Muscle layer of duodenum (tissue), 2 donors: ENCODE measurements at regions not wholly inside any gene's neighbourhood (a gene's known extent, or its start where the extent isn't known, plus 50 kb on each side); places are given as distances from the start of the nearest gene placed in this dataset.

Source experiments
- H3K27ac ChIP-seq: one replicate; pipeline ENCODE4 v1.7.0; 2013; ENCODE audit warnings: mild to moderate bottlenecking, low read length
- H3K27me3 ChIP-seq: one replicate; pipeline ENCODE4 v1.7.0; 2013; ENCODE audit warnings: low read depth, mild to moderate bottlenecking, control low read depth, low read length
- H3K36me3 ChIP-seq, 2 donors: one replicate each; pipeline ENCODE4 v1.7.0; 2013; ENCODE audit warnings: low read length in 2 of 2, control low read depth in 1 of 2, mild to moderate bottlenecking in 1 of 2; ENCODE audit not compliant: insufficient read depth in 2 of 2, control insufficient read depth in 1 of 2
- H3K4me1 ChIP-seq, 2 donors: one replicate each; pipeline ENCODE4 v1.7.0; 2013; ENCODE audit warnings: low read length in 2 of 2, mild to moderate bottlenecking in 2 of 2, control low read depth in 1 of 2, moderate library complexity in 1 of 2; ENCODE audit not compliant: insufficient read depth in 2 of 2, control insufficient read depth in 1 of 2
- H3K4me3 ChIP-seq, 2 donors: one replicate each; pipeline ENCODE4 v1.7.0; 2013; ENCODE audit warnings: low read length in 2 of 2, low read depth in 1 of 2, mild to moderate bottlenecking in 1 of 2
- H3K9me3 ChIP-seq, 2 donors: one replicate each; pipeline ENCODE4 v1.7.0; 2013; ENCODE audit warnings: low read length in 2 of 2, control low read depth in 1 of 2, mild to moderate bottlenecking in 1 of 2; ENCODE audit not compliant: control insufficient read depth in 1 of 2
- donor health status: healthy.

DNA sequence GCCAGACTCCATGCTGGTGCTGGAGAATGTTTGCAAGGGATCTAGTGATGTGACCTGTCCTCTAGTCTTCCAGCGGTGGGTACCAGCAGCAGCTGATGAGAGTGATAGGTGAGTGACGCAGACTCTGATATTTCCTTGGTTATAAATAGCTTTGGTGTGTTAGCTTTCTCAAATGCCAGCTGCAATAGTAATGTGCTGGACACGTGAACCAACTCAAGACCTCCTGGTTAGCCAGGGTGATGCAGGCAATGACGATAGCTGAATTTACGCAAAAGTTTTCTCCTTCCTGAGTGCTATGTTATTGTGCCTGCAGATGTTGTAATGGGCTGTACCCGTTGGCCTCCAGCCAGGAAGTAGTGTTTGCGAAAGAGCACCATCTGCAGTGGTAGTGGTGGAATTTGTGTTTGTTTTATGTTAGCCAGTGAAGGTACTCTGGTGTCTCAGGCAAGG lies 129.5 kb downstream of the CYSLTR2 start:
- Histone ChIP-seq H3K4me1 (no peaks in the 10 kb centered on the region), H3K27ac (no peak overlapping the region), H3K36me3 (no peaks in the 10 kb centered on the region), H3K9me3 (peaks cover 0 to 10% of the 10 kb centered on the region in 2 donors), H3K4me3 (no peak overlapping the region), H3K27me3 (no peaks in the 10 kb centered on the region)

DNA sequence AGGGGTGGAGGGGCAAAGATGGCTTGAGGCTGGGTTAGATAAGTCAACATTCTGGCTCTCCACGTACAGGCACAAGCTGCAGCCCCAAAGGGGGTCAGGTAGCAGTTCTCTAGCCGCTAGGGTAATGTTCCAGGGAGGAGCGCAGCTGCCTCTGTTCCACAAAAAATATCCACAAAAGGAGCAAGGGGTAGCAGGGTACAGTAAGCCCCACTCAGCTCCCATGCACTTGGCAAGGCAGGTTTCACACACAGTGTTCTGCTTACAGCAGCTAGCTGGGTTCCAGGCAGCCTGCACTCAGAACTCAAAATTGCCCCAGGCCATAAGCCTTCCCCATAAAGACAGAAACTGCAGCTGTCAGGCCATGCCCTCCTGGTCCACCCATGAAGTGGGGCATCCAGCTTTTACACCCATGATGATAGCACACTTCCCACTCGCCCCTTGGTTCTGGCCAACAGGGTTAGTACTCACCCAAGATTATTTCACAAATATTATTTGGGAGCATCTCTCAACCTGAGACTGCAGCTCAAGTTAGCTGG lies 130.0 kb downstream of the CYSLTR2 start:
- Histone ChIP-seq H3K9me3 (peaks cover 0 to 10% of the 10 kb centered on the region in 2 donors), H3K4me1 (no peaks in the 10 kb centered on the region), H3K27ac (no peak overlapping the region), H3K4me3 (no peak overlapping the region), H3K36me3 (no peaks in the 10 kb centered on the region), H3K27me3 (no peaks in the 10 kb centered on the region)

DNA sequence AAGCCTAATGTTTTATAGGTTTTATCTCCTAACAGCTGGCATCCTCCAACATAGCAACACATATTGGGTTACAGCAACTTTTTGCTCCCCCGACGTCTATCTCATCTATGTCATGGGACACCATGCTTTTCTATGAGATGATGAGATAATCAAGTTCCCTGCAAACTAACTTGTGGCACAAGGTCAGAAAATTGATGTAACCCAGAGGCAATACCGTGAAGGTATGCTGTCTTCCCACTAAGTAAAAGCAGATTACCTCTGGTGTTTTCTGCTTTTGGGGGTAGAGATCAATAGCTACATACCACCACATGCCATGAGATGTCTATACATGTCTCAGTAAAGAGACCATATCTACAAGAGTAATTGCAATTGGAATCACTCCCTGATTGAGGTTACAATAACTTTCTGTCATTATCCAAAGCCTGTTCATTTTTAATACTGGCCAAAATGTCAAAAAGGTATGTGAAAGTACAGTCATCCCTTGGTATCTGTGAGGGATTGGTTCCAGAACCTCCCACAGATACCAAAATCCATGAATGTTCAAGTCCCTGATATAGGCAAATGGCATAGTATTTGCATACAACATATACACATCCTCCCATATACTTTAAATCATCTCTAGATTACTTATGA lies 131.3 kb downstream of the CYSLTR2 start:
- Histone ChIP-seq H3K27ac (no peak overlapping the region), H3K9me3 (peaks cover 0 to 6% of the 10 kb centered on the region in 2 donors), H3K36me3 (no peaks in the 10 kb centered on the region), H3K4me3 (no peak overlapping the region), H3K4me1 (no peaks in the 10 kb centered on the region), H3K27me3 (no peaks in the 10 kb centered on the region)

DNA sequence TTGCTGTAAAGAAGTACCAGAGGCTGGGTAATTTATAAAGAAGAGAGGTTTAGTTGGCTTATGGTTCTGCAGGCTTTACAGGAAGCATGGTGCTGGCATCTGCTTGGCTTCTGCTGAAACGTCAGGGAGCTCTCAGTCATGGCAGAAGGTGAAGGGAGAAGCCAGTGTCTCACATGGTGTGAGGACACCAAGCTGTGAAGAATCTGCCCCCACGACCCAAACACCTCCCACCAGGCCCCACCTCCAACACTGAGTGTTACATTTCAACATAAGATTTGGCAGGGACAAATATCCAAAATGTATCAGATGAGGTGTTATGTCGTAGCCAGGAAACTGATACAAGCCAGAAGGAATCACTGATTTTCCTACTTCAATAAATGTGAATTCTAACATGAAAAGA lies 136.5 kb downstream of the CYSLTR2 start:
- no peak overlapping the region for H3K4me3 ChIP-seq
- H3K36me3 ChIP-seq = no peaks in the 10 kb centered on the region
- H3K27me3 ChIP-seq = no peaks in the 10 kb centered on the region
- H3K9me3 ChIP-seq = no peaks in the 10 kb centered on the region
- no peaks in the 10 kb centered on the region for H3K4me1 ChIP-seq
- no peak overlapping the region for H3K27ac ChIP-seq

DNA sequence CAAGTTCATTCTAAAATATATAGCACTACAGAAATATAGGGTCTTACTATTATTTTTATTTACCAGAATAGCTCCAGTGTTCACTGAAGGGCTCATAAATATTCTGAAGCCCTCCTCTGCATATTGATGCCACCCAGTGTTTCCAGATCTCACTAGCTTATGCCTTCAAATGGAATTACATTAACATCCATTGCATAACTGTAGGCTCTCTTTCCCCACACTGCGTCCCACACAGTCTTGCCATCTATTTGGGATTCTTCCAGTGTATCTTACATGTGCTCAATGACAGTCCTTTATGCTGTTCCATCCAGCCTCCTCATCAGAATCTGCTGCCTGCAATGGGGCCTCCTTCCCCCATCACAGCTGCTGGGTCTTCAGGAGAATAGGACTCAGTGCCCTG lies 137.2 kb downstream of the CYSLTR2 start:
- Histone ChIP-seq H3K4me3 (no peak overlapping the region), H3K9me3 (no peaks in the 10 kb centered on the region), H3K36me3 (no peaks in the 10 kb centered on the region), H3K27ac (no peak overlapping the region), H3K27me3 (no peaks in the 10 kb centered on the region), H3K4me1 (no peaks in the 10 kb centered on the region)

DNA sequence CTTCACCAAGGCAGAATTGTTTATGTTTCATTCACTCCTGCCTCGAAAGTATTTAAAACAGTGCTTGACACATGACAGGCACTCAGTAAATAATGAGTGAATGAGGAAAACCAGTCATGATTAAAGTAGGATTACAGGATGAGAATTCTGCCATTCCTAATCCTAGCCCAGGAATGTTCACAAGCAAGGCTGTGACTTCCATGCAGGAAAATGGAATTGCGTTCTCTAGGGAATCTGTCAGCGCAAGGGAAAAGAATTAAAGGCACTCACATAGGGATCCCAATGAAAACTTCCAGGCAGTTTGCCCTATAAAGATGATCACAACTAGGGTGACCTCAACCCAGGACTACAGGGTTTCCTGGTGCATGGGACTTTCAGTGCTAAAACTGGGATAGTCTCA lies 143.4 kb downstream of the CYSLTR2 start:
- Histone ChIP-seq H3K9me3 (no peaks in the 10 kb centered on the region), H3K36me3 (no peaks in the 10 kb centered on the region), H3K27ac (no peak overlapping the region), H3K4me3 (no peak overlapping the region), H3K27me3 (no peaks in the 10 kb centered on the region), H3K4me1 (no peaks in the 10 kb centered on the region)

DNA sequence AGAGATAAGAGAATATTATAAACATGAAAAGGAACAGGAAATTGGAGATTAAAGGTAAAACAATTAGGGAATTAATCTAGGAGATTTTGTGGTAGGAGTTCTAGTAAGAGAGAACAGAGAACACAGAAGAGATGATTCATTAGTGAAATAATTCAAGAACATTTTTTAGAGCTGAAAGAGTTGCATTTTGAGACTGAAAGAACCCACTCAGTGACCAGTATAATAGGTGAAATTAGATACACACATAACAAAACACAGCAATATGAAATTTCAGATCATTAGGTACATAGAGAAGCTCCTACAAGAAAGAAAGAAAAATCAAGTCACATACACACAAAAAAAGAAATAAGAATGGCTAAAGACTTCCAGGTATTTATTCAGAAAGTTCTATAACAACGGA lies 144.0 kb downstream of the CYSLTR2 start:
- Histone ChIP-seq H3K27me3 (no peaks in the 10 kb centered on the region), H3K4me3 (no peak overlapping the region), H3K4me1 (no peaks in the 10 kb centered on the region), H3K36me3 (no peaks in the 10 kb centered on the region), H3K27ac (no peak overlapping the region), H3K9me3 (no peaks in the 10 kb centered on the region)

DNA sequence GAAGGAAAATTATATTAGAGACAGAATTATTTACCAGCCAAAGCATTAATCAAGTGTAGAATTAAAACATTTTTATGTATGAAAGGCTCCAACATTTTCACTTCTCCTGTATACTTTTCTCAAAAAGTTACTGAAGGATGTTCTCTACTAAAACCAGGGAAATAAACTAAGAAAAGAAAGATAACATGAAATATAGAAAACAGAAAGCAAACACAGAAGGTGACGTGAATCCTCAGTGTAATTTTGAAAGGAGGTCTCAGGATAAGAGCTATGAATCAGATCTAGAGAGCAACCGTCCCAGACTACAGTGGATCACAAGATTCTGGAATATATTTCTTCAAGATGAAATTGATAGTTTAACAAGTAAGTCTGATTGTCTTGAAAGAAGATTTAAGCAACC lies 144.5 kb downstream of the CYSLTR2 start:
- no peaks in the 10 kb centered on the region for H3K27me3 ChIP-seq
- no peaks in the 10 kb centered on the region for H3K36me3 ChIP-seq
- H3K4me3 ChIP-seq = no peak overlapping the region
- H3K27ac ChIP-seq = no peak overlapping the region
- H3K4me1 ChIP-seq = no peaks in the 10 kb centered on the region
- H3K9me3 ChIP-seq = no peaks in the 10 kb centered on the region

DNA sequence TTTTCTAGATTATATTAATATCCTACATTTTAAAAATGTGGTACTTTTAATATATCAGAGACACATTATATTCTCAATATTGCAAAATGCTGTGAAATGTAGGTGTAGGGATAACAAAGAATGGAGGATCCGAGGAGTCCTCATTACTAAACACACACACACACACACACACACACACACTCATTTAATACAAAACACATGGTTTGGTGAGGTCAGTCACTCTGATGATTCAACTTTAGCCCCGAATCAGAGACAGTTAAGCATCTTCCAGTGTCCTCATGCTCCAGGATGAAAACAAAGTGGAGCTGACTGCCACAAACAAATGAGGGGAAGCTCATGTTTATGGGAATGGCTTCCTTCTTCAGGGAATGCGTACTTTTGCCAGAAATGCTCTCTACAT lies 147.5 kb downstream of the CYSLTR2 start:
- H3K4me3 ChIP-seq = no peak overlapping the region
- H3K9me3 ChIP-seq = no peaks in the 10 kb centered on the region
- no peaks in the 10 kb centered on the region for H3K27me3 ChIP-seq
- no peak overlapping the region for H3K27ac ChIP-seq
- H3K4me1 ChIP-seq = peaks cover 0 to 6% of the 10 kb centered on the region in 2 donors
- no peaks in the 10 kb centered on the region for H3K36me3 ChIP-seq

DNA sequence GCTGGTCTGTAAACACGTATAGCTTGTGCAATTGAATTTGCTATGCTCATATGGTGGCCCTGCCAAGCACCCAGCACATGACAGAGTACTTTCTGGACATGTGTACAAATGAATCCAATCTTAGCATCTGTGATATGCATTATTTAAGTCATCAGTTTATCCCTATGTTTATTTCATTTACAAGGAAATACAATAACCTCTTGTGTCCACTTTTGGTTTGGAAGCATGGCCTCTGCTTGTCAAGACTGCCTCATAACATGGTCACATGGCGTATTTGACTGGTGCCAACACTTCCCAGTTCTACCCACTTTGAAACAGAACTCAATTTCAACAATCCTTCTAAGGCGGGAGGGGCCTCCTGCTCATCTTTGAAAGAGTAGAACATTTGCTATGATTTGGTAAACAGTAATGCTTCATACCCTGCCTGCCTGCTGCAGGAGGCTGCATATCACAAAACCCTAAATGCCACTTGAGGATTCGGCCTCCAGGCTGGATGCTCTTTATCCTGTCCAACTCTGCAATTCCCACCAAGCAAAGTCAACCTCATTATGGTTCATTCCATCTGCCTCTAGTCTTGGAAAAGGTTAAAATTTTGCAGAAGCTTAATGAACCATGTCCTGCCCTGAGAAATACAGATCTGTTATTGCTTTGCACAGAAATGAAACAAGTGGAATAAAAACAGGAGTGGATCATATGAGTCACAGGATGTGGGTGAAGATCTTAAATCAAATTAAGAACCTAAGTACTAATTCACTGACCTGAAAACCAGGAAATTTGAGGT lies 151.3 kb downstream of the CYSLTR2 start:
- H3K4me3 ChIP-seq = no peak overlapping the region
- peaks cover 0 to 6% of the 10 kb centered on the region in 2 donors for H3K4me1 ChIP-seq
- H3K27ac ChIP-seq = no peak overlapping the region
- no peaks in the 10 kb centered on the region for H3K9me3 ChIP-seq
- H3K36me3 ChIP-seq = no peaks in the 10 kb centered on the region
- H3K27me3 ChIP-seq = no peaks in the 10 kb centered on the region

DNA sequence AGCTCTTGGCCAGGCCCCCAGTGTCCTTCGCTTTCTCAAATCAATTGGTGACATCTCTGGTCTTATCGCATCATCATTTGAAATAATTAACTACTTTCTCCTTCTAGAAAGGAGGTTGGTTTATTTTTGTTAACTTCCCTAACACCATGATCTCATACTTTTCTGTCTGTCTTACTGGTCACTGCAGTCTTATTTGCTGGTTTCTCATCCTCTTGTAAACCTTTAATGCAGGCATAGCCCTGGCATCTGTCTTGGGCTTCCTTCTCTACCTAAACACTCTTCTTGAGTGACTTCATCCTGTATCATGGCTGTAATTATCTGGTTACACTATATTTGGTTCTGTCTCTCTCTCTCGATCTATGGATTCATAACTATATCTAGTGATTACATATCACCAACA lies 152.8 kb downstream of the CYSLTR2 start:
- Histone ChIP-seq H3K27me3 (no peaks in the 10 kb centered on the region), H3K9me3 (no peaks in the 10 kb centered on the region), H3K36me3 (no peaks in the 10 kb centered on the region), H3K4me3 (no peak overlapping the region), H3K4me1 (peaks cover 0 to 6% of the 10 kb centered on the region in 2 donors), H3K27ac (no peak overlapping the region)
